Prostate gland (tissue), 2 donors: ENCODE measurements at regions not wholly inside any gene's neighbourhood (a gene's known extent, or its start where the extent isn't known, plus 50 kb on each side); places are given as distances from the start of the nearest gene placed in this dataset.

Source experiments
- CTCF ChIP-seq, 4 experiments: fragments of 200-600 bp in 2 of 4; fragments of 450-650 bp in 2 of 4; sonication (generic) in 2 of 4; IDR thresholded peaks; 1 replicate in 3 of 4; 2 replicates in 1 of 4; pipeline ENCODE4 v1.5.1; 2016 to 2019; ENCODE audit warnings: antibody characterized with exemption in 4 of 4, mild to moderate bottlenecking in 2 of 4, moderate library complexity in 2 of 4
- POLR2A ChIP-seq: fragments of 450-650 bp; IDR thresholded peaks from one replicate; pipeline ENCODE4 v1.6.1; 2016; ENCODE audit warnings: antibody characterized with exemption, mild to moderate bottlenecking

GRCh38 chr5:101976933-101977332 lies 319.2 kb downstream of the SLCO4C1 start:
- TF ChIP-seq CTCF (IDR thresholded peaks at IDR 0.05) = no peak
- no peak for TF ChIP-seq POLR2A
